GM19238 (cell line): ENCODE measurements at regions not wholly inside any gene's neighbourhood (a gene's known extent, or its start where the extent isn't known, plus 50 kb on each side); places are given as distances from the start of the nearest gene placed in this dataset.
"Not testable (repeated sequence)": the region's sequence is repeated elsewhere in the genome, so short reads cannot be mapped to it uniquely, and the experiment has no call there.

ENCODE experiments used
- DNase-seq: peaks from one replicate; pipeline ENCODE4 v3.0.0; 2011; ENCODE audit warnings: low spot score; ENCODE audit not compliant: insufficient read length

DNA sequence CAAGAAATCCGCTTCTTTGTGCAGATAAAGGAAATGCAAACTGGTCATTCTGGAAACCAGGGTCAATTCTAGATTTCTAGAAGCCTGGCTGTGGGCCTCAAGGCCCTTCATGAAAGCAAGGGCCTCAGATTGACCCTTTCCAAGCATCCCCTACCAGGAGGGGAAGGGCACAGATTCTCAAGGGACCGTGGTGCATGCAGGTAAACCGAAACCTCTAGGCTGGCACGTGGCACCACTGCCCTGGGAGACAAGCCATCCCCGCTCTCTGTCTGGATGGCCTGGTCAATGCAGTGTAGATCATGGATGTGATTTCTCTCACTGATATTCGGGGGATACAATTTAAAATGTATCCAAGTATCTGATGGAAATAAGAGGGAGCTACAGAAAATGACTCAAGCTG is 69.4 kb downstream of the TOMM20 start:
- no peak for DNase-seq

DNA sequence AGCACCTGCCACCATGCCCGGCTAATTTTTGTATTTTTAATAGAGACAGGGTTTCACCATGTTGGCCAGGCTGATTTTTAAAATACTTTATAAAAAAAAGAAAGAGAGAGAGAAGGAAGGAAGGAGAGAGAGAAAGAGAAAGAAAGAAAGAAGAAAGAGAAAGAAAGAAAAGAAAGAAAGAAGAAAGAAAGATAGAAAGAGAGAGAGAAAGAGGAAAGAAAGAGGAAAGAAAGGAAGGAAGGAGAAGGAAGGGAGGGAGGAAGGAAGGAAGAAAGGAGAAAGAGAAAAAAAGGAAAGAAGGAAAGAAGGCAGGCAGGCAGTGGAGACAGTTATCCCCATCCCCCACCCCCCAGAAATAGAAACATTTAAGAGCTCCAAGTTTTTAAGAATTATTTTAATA is 69.9 kb downstream of the TOMM20 start:
- DNase-seq: no peak

DNA sequence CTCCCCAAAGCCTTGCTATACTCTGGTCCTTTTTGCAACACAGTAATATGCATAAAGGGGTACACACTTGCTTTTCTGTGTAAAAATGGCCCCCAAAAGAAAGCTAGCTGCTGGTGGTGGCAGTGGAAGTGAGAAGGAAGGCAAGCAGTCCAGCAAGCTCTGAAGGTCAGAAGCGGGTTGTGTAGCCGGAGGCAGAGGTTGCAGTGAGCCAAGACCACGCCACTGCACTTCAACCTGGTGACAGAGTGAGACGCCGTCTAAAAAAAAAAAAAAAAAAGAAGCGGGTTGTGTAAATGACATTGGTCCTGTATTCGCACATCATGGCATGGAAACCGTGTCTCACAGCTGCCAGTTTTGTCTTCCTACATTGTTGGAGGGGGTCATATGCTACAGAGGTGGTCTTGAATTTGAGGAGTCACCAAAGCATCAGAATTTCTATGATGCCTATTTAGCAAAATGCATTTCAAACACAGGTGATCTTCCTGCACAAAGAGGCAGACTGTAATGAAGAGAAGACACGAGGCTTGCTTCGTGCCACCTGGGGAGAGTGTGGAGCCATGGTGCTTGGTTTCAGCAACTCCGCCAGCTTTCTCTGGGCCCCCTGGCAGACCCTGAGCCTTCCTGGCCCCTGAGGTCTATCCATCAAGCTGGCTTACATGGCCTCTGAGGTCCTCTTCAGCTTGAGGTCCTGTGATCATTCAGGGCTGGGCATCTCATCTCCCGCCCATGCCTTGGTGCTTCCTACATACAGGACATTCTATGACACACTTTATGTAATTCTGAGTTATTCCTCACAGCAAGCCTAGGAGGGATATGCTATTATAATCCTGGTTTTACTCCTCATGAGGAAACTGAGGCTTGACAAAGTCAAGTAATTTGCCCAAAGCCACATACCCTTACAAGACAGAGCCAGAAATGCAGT is 71.0 kb downstream of the TOMM20 start:
- no peak for DNase-seq

- no peak for DNase-seq
These were observed 71.7 kb downstream of the TOMM20 start for GRCh38 chr1:235056937-235057336.

DNA sequence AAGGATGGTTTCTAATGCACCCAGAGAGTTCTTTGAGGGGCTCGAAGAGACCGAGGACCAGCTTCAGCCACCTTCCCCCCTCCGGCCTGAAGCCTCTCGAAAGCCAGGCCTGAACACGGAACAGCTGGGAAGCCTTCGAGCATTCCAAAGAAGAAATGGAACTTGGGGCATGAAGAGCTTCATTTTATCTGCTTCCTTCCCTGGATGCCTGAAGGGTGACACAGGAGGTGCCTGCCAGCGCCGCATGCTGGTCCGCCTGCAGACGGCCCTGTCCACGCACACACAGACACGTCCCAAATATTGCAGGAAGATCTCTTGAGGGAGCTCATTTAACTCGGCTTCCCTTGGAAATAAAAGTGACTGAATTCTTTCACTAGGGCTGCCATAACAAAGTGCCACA is 73.7 kb downstream of the TOMM20 start:
- no peak for DNase-seq

DNA sequence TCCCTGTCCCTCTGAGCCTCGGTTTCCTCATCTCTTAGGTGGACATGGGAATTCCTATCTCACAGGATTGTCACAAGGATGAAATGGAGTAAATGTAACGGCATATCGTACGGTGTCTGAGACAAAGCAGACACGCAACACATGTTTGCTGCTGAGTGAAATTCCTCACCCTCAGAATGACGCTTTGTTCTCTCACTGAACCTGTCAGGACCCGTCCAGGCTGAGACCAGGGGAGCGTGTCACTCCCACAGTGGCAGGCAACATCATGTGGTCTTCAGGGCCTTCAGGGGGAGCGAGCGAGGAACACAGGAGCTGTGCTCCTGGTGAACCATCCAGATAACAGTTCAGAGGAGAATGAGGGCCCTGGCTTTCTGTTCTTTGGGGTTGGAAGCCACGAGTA is 74.2 kb downstream of the TOMM20 start:
- no peak for DNase-seq

GRCh38 chr1:235052067-235053008 is 76.3 kb downstream of the TOMM20 start:
- DNase-seq: no peak

DNA sequence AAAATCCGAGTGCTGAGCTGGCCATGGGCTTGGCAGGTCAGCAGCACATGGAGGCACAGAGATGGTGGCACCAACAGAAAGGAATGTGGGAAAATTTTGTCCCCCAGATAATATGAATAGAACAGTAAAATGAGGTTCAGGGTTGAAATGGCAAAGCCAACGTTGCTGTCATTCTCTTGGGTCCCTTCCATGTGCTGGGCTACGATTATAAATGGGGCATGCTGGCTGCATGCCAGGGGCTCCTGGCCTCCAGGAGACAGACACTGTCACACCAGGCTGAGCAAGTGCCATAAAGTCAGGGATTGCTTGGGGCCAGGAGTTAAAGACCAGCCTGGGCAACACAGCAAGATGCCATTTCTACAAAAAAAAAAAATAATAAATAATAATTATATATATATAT is 77.1 kb downstream of the TOMM20 start:
- DNase-seq: no peak

DNA sequence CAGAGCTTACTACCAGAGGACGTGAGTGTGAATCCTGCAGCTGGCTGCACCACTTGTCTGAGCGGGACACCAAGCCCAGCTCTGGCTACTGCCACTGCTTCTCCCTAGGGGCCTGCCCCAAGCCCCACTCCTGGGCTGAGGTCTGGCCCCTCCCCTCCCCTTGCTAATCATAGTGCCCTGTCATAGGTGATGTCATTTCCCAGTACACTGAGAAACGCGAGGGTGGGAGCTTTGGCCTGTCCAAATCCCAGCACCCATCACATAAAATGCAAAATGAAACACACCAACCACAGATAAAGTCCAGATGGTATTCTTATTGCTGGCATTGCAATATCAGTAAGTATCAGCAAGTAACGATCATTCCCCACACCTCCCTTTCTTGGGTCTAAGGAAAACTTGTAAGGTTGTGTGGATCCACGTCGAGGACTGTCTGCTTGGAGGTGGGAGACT is 77.7 kb downstream of the TOMM20 start:
- no peak for DNase-seq

GRCh38 chr1:235049716-235050378 is 78.8 kb downstream of the TOMM20 start:
- DNase-seq: not testable (repeated sequence)

DNA sequence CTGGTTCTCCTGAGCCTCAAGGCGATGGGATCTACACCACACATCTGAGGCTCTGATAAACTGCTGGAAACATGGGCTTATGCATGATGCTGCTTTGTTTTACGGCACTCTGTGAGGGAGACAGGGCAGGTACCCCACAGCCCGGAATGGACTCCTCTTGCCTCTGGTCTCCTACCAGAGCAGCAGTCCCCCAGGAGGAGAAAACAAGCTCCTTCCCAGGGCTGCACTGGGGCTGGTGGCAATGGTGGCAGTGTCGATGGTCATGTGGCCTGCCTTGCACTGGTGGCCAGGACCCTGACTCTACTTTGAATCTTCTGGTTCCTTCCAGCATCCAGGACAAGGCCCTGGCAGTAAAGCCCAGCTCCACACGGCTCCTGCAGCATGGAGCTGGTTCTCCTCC is 79.4 kb downstream of the TOMM20 start:
- DNase-seq: no peak

GRCh38 chr1:235047331-235047871 is 81.2 kb downstream of the TOMM20 start:
- DNase-seq: no peak

DNA sequence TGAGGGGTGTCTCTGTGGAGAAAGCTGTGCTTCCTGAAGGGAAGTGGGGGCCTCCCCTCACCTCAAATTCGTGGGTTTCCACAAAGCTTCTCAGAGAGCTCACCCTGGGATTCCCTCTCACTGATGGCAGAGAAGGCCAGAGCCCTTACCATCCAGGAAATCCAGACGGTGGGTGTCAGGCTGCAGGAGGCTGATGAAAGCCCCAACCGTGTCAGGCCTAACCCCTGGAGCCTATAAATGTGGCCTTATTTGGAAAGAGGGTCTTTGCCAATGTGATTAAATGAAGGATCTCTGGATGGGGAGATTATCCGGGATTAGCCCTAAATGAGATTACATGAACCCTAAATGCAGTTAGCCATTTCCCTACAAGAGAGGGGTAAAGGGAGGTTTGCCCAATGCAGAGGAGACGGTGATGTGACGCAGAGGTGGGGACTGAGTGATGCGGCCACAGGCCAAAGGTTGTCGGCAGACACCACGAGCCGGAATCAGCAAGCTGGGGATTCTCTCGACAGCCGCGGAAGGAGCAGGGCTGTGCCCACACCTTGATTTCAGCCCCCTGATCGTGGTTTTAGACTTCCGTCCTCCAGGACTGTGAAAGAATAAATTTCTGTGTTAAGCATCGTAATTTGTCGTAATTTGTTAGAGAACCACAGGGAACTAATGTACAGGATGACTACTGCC is 82.6 kb downstream of the TOMM20 start:
- no peak for DNase-seq

DNA sequence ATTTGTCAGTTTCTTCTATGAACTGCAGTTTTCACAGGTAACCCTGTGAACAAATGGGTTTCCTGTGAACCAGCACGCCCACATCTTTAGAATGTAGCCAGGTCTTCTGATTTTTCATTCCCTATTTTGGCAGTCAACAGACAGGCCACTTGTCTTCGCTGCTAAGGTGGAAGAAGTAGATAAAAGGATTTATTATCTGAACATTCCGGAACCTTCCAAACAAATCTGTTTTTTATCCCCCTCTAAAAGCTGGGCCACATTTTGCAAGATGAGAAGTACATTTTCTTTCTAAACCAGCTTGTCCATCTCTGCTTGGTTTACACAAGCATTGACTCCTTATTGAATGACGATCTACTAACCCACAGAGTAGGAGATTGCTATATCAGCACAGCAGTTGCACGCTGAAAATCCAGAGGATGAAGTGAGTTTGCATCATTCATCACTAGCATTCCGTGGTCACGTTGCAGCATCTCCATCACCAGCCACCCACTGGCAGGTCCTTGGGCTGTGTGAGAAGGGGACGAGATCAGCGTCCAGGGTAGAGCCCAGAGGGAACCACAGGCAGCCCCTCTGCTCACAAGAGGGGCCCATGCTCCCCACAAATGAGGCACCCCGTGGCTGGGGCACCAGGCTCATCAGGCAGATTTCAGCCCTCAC is 83.5 kb downstream of the TOMM20 start:
- no peak for DNase-seq

GRCh38 chr1:235043234-235043633 is 85.4 kb downstream of the TOMM20 start:
- DNase-seq: no peak

GRCh38 chr1:235038701-235039100 is 89.9 kb downstream of the TOMM20 start:
- no peak for DNase-seq

DNA sequence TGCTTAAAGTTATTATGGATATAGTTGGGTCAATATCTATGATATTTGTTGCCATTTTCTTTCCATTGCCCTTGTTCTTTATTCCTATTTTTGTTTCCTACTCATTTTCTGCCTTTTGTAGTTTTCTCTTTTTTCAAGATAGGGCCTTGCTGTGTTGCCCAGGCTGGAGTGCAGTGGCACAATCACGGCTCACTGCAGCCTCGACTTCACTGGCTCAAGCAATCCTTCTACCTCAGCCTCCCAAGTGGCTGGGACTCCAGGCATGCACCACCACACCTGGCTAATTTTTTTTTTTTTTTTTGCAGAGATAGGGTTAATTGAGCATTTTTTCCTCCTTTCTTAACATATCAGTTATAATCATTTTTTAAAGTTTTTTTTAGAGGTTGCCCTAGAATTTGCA is 92.7 kb downstream of the TOMM20 start:
- no peak for DNase-seq

GRCh38 chr1:235030919-235031596 is 97.6 kb downstream of the TOMM20 start:
- no peak for DNase-seq

DNA sequence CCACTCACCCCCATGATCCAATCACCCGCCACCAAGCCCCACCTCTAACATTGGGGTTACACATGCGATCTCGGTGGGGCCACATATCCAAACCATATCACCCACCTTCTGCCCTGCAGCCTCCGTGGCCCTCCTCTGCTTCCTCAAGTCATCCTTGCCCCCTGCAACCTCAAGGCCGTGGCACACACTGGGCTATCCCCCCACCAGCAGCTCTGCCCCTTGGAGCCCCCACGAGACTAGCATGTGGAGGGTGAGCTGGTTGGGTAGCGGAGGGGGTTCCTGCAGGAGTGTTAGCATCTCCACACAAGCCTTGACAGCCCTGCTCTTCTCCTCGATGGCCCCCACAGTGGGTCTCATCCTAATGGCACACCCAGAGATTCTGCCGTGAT is 100.8 kb downstream of the TOMM20 start:
- DNase-seq: no peak
